ENCODE measurements at regions not wholly inside any gene's neighbourhood (a gene's known extent, or its start where the extent isn't known, plus 50 kb on each side); places are given as distances from the start of the nearest gene placed in this dataset.

DNA sequence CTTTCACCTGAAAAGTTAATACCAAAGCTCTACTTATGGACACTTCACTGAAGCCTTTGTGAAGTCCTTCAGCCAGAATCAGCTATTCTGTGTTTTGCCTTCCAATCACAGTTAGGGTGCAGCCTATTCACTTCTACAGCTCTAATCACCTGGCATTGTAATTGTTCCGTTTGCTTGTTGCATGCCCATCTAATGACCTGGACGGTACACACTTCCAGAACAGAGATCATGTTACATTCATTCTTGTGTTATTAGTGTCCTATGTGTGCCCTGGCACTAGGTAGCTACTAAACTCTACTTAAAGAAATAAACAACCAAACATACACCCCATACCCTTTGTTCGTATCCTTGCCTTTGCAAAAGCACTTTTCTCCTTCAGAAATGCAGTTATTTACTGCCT is 1162.9 kb upstream of the WWC1 start:
- DNase-seq (ENCODE audit: low read depth in 4 of 4, low spot score in 3 of 4): no peak

DNA sequence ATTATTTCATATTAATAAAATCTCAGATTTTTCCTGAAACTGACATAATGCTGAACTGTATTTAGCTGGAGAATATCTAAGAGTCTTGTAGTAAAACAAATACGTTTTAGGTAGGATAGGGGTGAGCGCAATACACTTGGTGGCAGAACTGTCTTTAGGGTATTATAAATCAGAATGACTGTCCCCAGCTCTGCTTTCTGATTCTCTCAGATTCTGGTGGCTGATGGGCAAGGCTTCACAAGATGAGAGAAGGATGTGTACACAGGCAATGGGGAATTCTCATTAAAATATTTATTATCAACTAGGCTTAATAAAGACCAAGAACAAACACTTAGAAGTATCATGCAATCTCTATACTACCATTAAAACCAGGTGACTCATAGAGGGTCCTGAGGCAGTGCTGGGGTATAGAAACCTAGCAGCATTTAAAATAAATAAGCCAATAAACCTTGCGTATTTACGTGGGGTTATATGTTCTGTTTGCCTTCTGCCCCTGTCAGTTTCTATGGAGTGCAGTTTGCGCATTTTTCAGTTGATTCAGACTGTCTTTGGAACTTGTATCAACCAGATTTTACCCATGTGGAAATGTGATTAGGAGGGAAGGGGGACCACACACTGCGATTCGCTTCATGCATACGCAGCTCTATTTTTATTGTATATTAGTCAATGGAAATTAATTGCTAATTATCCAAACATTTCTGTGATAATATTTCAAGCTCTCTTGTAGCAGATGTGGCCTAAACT is 1150.7 kb upstream of the WWC1 start:
- DNase-seq (ENCODE audit: low read depth in 4 of 4, low spot score in 3 of 4): no peak

DNA sequence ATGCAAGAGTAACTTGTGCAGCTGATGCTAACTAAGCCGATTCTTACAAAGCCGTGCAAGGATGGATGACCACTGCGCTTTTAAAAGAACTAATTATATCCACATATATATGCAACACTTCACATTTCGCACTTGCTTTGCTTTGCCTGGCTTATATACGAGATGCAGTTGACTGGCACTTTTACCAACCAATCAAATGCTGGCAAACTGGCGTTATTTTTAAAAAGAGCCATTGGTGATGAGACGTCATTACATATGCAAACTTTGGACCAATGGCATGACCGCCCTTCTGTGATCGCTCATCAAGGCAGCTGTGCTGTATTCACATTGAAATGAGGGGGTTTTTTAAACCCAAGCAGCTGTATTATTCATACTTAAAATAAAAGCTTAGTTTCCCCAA is 1147.7 kb upstream of the WWC1 start:
- no peak for DNase-seq (ENCODE audit: low read depth in 4 of 4, low spot score in 3 of 4)

DNA sequence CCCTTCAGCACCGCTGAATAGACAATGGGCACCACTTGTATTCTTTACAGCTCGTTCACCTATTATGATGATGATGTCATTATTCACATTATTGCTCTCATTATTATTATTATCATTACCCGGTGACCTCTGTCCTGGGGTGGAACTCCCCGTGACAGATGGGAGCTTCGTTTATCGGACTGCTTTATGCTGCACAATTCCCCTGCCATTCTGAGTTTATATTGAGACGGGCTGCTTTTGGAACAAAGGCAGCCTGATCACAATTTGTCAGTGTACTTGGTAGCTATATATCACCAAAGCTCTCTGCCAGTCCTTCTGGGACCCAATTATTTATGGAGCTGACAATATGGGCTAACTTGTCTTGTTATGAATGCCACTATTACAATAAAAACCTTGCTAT is 1145.6 kb upstream of the WWC1 start:
- no peak for DNase-seq (ENCODE audit: low read depth in 4 of 4, low spot score in 3 of 4)

DNA sequence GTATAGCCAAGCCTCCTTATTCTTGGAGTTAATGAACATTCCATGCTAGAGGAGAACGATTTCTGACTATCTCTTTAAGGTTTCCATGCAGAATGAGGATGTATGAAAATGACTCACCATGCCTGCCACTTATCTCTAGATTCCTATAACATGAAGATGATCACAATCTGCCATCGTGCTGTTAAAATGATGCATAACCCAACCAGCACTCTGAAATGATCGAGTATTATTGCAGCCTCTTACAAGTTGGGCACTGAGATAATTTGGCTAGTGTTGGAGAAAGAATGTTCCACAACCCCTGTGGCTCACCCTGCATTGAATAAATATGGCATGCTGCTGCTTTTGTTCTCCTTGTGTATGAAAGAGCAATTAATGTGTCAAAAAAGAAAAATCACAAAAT is 1143.6 kb upstream of the WWC1 start:
- DNase-seq (ENCODE audit: low read depth in 4 of 4, low spot score in 3 of 4): no peak

DNA sequence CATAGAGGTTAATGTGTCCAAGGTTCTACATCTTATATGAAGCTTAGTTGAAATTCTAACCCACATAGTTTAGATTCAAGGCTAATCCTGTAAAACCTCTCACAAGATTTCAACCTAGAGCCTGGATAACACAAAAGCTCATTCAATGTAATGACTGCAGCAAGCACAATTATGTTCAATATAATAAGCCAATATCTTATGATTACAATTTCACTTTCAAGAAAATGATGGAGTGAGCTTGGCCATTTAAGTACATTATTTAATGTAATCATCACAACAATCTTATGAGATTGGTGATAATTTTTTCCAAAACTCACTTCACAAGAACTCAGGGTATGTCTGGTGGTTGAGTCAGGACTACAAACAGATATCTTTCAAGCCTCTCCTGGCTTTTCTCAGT is 1140.8 kb upstream of the WWC1 start:
- no peak for DNase-seq (ENCODE audit: low read depth in 4 of 4, low spot score in 3 of 4)

DNA sequence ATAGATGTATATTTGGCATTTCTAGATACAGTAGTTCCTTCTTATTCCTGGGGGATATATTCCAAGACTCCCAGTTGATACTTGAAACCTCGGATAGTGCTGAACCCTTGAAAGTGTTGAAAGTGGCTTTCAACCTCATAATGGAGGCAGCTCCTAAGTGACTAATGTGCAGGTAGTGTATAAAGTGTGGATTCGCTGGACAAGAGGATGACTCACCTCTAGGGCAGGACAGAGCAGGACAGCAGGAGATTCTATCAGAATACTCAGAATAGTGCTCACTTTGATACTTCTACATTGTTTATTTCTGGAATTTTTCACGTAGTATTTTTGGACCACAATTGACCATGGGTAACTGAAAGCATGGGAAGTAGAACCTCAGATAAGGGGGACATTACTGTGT is 1138.9 kb upstream of the WWC1 start:
- DNase-seq (ENCODE audit: low read depth in 4 of 4, low spot score in 3 of 4): no peak

DNA sequence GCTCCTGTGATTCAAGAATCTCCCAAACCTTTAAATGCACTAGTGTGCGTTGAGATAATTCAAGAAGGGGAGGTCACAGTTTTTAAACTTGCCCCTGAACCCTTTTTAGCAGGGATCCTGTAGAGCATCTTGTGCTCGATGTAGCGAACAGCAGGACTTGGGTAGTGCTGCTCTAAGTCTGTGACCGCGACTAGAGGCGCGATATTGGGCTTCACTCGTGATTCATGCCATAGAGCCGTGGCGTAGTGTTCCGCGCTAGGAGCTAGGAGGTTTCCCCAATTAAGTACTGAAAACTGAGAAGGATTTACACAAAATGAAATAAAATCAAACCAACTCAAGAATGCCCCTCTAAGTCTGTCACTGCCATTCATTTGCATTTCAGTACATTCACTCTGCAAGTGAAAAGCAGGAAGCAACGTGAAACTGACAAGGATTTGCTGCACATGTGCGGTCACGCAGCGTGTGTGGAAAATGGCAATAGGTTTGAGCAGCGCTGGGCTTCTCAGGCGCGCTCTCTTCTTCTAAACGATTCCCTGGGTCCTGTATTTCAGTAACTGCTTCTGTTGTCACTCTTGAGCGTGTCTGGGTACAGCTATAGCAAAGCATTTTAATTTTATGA is 1135.9 kb upstream of the WWC1 start:
- DNase-seq (ENCODE audit: low read depth in 4 of 4, low spot score in 3 of 4): no peak

DNA sequence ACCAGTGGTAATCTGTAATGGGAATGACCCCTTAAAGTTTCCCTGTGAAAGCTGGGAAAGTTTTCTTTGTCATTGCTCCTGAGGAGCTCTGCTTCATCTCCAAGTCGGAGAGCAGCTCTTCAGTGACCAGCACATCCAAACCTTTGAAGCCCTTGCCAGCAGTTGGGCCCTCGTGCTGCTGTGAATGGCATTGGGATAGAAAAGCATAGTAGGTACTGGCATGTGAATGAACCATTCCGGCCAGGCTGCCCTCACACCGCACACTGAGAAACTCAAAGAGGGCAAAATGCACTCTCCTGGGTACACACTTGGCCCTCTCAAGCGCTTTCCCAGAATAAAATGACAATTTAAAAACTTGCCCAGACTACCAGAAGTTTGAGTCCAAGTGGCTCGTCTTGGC is 1135.0 kb upstream of the WWC1 start:
- no peak for DNase-seq (ENCODE audit: low read depth in 4 of 4, low spot score in 3 of 4)

DNA sequence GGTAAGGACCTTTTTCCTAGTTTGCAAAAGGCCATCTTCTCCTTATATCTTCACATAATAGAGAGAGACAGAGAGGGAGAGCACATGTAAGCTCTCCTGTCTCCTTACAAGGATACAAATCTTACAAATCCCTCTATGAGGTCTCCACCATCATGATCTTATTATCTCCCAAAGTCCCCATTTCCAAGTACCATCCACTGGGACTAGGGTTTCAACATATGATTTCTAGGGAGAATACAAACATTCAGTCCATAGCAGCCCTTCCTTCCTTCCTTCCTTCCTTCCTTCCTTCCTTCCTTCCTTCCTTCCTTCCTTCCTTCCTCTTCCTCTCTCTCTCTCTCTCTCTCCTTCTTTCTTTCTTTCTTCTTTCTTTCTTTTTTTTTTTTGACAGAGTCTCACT is 1132.9 kb upstream of the WWC1 start:
- DNase-seq (ENCODE audit: low read depth in 4 of 4, low spot score in 3 of 4): no peak

DNA sequence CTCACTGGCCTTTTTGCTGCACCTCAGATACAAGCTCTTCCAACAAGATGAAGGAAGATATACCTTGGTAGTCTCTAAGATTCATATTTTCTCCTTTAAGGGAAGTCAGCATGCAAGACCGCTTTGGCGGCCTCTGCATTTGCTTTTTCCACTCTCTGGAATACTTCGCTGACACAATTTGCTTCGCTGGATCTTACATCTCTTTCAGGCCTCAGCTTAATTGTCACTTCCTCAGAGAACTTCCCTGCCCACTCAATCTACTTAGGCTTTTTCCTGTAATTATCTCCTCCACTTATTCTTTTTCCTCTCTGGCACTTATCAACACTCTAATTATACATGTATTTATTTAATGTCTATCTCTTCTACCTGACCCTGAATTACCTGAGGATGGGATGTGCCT is 1131.1 kb upstream of the WWC1 start:
- no peak for DNase-seq (ENCODE audit: low read depth in 4 of 4, low spot score in 3 of 4)

DNA sequence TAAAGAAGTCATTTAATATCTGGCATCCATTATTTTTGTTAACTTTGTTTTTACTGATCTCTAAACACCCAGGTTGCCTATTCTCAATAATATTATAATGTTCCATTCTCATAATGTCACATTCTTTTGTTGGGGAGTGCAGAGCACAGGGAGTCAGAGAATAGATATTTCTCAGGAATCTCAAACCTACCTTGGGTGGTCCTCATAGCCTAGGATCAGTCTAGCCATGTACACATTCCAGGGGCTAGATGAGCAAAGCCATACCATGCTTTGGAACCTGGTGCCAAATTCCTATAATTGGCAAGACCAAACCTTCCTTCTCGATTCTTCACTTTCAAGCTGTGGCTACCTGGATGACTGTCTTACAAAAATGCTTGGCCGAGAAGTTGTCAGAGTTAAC is 1124.7 kb upstream of the WWC1 start:
- no peak for DNase-seq (ENCODE audit: low read depth in 4 of 4, low spot score in 3 of 4)

DNA sequence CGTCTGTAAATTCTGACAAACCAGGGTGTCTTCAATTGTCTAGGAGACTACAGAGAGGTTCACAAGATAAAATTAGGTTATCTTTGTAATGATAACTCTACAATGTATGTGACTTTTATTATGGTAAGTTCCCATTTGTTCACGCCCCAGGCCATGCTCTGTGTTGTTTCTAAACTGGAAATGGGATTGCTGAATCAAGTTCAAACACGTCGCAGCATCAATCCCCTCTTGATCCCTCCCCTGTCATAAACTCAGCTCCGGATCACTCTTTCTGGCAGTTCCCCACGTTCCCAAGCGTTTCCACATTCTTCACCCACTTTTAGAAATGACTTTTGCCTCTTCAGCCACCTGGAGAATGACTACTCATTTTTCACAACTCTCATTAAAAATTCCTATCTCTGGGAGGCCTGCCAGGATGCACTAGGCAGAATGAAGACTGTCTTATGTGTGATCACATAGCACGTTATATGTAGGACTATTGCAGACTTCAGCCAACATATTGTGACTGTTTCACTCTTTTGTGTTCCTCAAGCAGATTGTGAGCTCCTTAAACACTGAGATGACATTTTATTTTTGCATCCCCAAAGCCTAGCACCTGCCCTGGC is 1124.2 kb upstream of the WWC1 start:
- no peak for DNase-seq (ENCODE audit: low read depth in 4 of 4, low spot score in 3 of 4)

DNA sequence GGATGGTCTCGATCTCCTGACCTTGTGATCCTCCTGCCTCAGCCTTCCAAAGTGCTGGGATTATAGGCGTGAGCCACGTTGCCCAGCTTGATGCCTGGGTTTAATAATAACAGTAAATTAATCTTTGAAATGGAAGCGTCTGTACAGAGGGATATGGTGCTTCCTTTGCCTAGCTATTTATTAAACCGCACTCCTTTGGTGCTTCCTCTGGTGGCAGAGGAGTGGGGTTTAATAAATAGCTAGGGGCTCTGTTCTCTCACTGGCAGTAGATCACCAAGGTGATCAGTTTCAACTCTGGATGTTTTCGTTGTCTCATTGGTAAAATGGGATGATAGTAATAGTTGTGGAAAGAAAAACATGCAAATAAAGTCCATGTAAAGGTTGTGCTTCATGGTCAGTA is 1122.5 kb upstream of the WWC1 start:
- DNase-seq (ENCODE audit: low read depth in 4 of 4, low spot score in 3 of 4): no peak

DNA sequence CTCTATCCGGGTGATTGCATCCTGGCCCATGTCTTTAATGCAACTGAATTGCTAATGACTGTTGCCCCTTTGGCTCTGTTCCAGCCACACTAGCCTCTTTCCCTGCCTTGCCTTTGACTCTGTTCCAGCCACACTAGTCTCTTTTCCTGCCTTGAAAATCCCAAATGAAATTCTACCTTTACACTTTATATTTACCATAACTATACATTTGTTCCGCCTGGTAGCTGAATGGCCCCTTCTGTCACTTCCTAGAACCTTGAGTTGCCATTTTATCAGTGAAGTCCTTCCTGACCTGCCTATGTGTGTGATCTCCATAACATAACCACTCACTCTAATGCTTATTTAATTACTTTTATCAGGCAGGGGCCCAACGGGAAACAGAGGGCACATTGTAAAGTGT is 1120.4 kb upstream of the WWC1 start:
- DNase-seq (ENCODE audit: low read depth in 4 of 4, low spot score in 3 of 4): no peak

DNA sequence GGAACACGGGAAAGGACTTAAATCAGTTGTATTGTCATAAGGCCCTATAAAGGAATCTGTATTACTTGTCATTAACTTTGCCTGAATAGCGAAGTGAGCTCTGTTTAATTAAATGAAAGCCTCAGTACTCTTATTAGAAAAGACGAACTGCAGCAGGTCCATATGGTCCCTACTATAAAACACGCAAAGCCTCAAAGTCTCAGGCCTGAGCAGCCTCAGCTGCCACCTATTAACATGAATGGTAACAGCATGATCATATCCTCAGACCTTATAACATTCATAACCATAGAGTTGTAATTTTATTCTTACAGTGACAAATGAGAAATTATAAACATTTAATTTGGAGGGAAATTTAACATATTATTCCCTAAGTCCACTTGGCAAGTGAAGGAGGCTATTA is 1113.7 kb upstream of the WWC1 start:
- peak; percentile 7 to 27 (median 18) for DNase-seq (ENCODE audit: low read depth in 4 of 4, low spot score in 3 of 4)

DNA sequence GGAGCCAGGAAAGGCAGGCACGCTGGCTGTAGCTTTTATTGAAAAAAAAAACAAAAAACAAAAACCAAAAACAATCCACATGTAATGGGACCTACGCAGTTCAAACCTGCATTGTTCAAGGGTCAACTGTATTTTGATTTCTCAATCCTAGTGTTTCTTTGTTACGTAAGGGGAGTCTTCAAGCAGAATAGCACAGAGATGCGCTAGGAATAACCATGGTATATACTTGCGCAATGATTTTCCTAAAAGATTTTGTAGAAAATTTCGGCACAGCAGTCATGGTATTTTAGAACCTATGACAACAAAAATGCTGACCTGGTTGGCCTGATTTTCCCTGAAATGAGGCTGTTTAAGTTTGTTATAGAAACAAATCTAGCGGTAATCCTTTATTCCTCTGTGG is 1110.5 kb upstream of the WWC1 start:
- no peak for DNase-seq (ENCODE audit: low read depth in 4 of 4, low spot score in 3 of 4)

DNA sequence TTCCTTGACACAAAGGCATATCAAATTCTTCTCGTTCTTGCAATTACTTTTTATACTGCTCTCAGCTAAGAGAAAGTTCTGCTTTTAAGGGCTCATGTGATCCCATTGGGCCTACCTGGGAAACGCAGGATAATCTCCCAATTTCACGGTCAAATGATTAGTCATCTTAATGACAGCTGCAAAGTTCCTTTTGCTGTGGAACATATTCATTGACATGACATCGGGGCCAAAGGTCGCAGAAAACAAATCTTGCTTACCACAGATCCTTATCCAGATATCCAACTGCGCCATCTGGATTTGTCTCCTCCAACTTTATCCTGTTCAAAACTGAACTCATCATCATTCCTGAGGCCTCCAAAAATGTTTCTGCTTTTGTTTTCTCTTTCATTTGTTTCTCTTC is 1085.6 kb upstream of the WWC1 start:
- DNase-seq (ENCODE audit: low read depth in 4 of 4, low spot score in 3 of 4): no peak

DNA sequence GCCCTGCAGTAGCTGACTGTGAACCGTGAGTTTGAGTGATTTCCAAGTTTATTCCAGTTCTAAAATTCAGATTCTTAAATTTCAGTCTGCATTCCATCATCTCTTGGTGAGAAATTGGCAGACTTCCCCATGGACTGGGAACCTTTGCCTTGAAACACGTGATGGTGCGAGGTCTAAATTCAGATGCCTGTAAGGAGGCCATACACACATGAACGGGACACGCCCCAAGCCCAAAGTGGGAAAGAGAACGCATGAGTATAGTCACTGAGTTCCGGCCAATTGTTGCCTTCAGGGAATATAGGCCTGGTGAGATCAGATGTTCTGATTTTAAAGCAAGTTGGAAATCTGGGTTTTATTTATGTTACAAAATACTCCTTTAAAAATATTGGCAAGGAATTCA is 1084.4 kb upstream of the WWC1 start:
- DNase-seq (ENCODE audit: low read depth in 4 of 4, low spot score in 3 of 4): no peak

DNA sequence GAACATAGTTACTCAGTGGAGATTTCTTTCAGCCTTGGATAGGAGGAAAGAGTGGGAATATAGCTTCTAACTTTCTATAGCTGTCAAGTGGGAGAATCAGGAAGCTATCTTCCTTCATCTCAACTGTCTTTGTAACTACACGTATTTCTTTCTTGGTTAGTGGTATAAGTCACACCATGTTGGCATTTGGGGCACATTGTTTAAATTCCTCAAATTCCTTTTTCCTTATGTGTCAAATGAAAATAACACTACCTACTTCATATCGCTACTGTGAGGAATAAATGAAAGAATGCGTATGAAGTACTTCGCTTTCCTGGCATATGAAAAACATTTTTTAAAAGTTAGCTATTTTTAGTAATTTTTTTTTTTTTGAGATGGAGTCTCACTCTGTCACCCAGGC is 1082.5 kb upstream of the WWC1 start:
- no peak for DNase-seq (ENCODE audit: low read depth in 4 of 4, low spot score in 3 of 4)

DNA sequence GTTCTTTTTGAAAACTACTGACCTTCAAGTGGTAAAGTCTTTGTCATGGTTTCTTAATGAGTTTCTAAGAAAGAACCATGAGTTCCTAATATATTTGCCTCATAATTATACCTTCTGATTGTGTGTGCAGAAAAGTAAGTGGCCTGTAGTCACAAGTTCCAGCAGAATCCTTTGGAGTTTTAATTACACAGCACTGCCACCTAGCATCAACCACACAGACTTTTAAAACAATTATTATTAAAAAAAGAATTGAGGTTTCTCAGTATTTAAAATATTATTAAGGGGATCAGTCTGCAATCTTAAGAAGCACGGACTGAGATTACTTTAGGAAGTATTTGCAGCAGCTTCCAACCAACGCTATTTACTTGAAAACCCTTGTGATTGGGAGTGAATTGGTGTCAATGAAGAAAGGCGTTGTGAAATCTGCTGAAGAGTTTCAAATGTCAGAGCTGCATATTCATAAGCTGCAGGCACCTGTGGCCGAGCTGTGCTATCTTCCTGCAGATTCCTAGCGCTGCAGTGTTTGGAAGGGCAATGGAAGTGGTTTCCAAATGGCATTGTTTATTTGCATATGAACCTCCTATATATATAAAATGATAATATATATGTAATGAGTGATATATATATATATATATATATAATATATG is 1074.2 kb upstream of the WWC1 start:
- no peak for DNase-seq (ENCODE audit: low read depth in 4 of 4, low spot score in 3 of 4)

DNA sequence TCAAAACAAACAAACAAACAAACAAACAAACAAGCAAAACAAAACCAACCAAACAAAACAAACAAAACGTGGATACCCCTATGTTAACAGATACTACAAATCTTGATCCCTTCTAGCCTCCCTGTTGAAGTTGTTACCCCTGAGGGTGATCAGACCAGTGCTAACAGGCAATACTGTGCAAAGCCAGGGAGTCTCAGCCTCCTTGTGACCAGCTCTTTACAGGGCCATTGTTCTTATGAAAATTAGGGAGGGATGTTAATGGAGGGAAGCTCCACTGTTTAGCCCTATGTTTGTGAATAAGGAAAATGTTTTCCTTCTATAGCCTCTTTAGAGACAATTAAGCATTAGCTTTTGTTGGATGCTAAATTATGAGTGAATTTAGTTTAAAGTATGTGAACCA is 1072.1 kb upstream of the WWC1 start:
- DNase-seq (ENCODE audit: low read depth in 4 of 4, low spot score in 3 of 4): no peak
